ENCODE measurements at regions not wholly inside any gene's neighbourhood (a gene's known extent, or its start where the extent isn't known, plus 50 kb on each side); places are given as distances from the start of the nearest gene placed in this dataset.

- TF ChIP-seq, protein P1, sequence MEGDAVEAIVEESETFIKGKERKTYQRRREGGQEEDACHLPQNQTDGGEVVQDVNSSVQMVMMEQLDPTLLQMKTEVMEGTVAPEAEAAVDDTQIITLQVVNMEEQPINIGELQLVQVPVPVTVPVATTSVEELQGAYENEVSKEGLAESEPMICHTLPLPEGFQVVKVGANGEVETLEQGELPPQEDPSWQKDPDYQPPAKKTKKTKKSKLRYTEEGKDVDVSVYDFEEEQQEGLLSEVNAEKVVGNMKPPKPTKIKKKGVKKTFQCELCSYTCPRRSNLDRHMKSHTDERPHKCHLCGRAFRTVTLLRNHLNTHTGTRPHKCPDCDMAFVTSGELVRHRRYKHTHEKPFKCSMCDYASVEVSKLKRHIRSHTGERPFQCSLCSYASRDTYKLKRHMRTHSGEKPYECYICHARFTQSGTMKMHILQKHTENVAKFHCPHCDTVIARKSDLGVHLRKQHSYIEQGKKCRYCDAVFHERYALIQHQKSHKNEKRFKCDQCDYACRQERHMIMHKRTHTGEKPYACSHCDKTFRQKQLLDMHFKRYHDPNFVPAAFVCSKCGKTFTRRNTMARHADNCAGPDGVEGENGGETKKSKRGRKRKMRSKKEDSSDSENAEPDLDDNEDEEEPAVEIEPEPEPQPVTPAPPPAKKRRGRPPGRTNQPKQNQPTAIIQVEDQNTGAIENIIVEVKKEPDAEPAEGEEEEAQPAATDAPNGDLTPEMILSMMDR (IDR thresholded peaks at IDR 0.05; ENCODE audit: low read length), result no peak
- no peak for TF ChIP-seq EZH2 (IDR thresholded peaks at IDR 0.05; ENCODE audit: borderline replicate concordance, low read length)
Observed at GRCh38 chr18:76564117-76564516, 69.1 kb upstream of the ZNF516 start.
